Neural cell (in vitro differentiated cells): ENCODE measurements at regions not wholly inside any gene's neighbourhood (a gene's known extent, or its start where the extent isn't known, plus 50 kb on each side); places are given as distances from the start of the nearest gene placed in this dataset.

Source experiments
- H2AFZ ChIP-seq: fragments of 200-600, 300-800 bp; sonication (generic), shearing (Covaris generic); 2 replicates; pipeline ENCODE4 v1.6.0; 2014; ENCODE audit warnings: low read depth, mild to moderate bottlenecking, antibody characterized with exemption, low read length, moderate library complexity
- H3F3A ChIP-seq: fragments of 200-600 bp; shearing (Covaris generic); 2 replicates; pipeline ENCODE4 v1.6.1; 2016; ENCODE audit warnings: mild to moderate bottlenecking, moderate library complexity, mixed read lengths, antibody characterized with exemption, low read length; ENCODE audit not compliant: insufficient read depth, poor library complexity, severe bottlenecking
- H3K27ac ChIP-seq: fragments of 200-600, 300-800 bp; sonication (generic), shearing (Covaris generic); 2 replicates; pipeline ENCODE4 v1.5.1; 2014; ENCODE audit warnings: mild to moderate bottlenecking, low read length, moderate library complexity
- H3K27me3 ChIP-seq: fragments of 300-800, 200-600 bp; sonication (generic), shearing (Covaris generic); 2 replicates; pipeline ENCODE4 v1.6.0; 2014; ENCODE audit warnings: mild to moderate bottlenecking, low read depth, low read length, moderate library complexity; ENCODE audit not compliant: insufficient read depth
- H3K36me3 ChIP-seq: fragments of 300-800, 200-600 bp; sonication (generic), shearing (Covaris generic); 2 replicates; pipeline ENCODE4 v1.5.1; 2014; ENCODE audit warnings: mild to moderate bottlenecking, antibody characterized with exemption, low read length, moderate library complexity; ENCODE audit not compliant: insufficient read depth
- H3K4me2 ChIP-seq: fragments of 300-800, 200-600 bp; sonication (generic), shearing (Covaris generic); 2 replicates; pipeline ENCODE4 v1.6.0; 2014; ENCODE audit warnings: mild to moderate bottlenecking, low read length
- H3K4me3 ChIP-seq: fragments of 300-800, 200-600 bp; sonication (generic), shearing (Covaris generic); 2 replicates; pipeline ENCODE4 v1.5.1; 2014; ENCODE audit warnings: mild to moderate bottlenecking, low read length, moderate library complexity
- H3K79me2 ChIP-seq: fragments of 200-600 bp; shearing (Covaris generic); replicated peaks from 2 replicates; pipeline ENCODE4 v1.6.0; 2014; ENCODE audit warnings: mild to moderate bottlenecking, low read length, moderate library complexity; ENCODE audit not compliant: insufficient read depth
- H3K9ac ChIP-seq: fragments of 300-800, 200-600 bp; sonication (generic), shearing (Covaris generic); 2 replicates; pipeline ENCODE4 v1.6.1; 2016; ENCODE audit warnings: mild to moderate bottlenecking, low read length, mixed read lengths
- H3K9me2 ChIP-seq: fragments of 200-600 bp; shearing (Covaris generic); 2 replicates; pipeline ENCODE4 v1.6.1; 2016; ENCODE audit warnings: mild to moderate bottlenecking, low read length, mixed read lengths; ENCODE audit not compliant: insufficient read depth
- H3K9me3 ChIP-seq: fragments of 200-600, 300-800 bp; sonication (generic), shearing (Covaris generic); 2 replicates; pipeline ENCODE4 v1.6.1; 2016; ENCODE audit warnings: mild to moderate bottlenecking, mixed run types, low read length, moderate library complexity, mixed read lengths
- H4K20me1 ChIP-seq: fragments of 200-600 bp; shearing (Covaris generic); 2 replicates; pipeline ENCODE4 v1.6.1; 2016; ENCODE audit warnings: mild to moderate bottlenecking, mixed run types; ENCODE audit not compliant: insufficient read depth
- CTCF ChIP-seq: fragments of 450-650 bp; IDR thresholded peaks from 2 replicates; pipeline ENCODE4 v1.5.1; 2014; ENCODE audit warnings: antibody characterized with exemption, mild to moderate bottlenecking, moderate library complexity; ENCODE audit not compliant: poor library complexity, severe bottlenecking
- EP300 ChIP-seq: fragments of 450-650 bp; conservative IDR thresholded peaks from 2 replicates; pipeline ENCODE4 v1.6.1; 2014; ENCODE audit warnings: antibody characterized with exemption, mild to moderate bottlenecking, moderate library complexity; ENCODE audit not compliant: poor library complexity, severe bottlenecking
- EZH2 ChIP-seq: fragments of 200-600, 300-800 bp; shearing (Covaris generic), sonication (generic); IDR thresholded peaks from 2 replicates; pipeline ENCODE4 v1.6.1; 2014; ENCODE audit warnings: antibody characterized with exemption, low read length, borderline replicate concordance, mild to moderate bottlenecking; ENCODE audit not compliant: insufficient read depth, poor library complexity, severe bottlenecking
- MXI1 ChIP-seq: fragments of 450-650 bp; conservative IDR thresholded peaks from 2 replicates; pipeline ENCODE4 v1.6.1; 2014; ENCODE audit warnings: antibody characterized with exemption, mild to moderate bottlenecking; ENCODE audit not compliant: poor library complexity, severe bottlenecking
- POLR2AphosphoS5 ChIP-seq: IDR thresholded peaks from 2 replicates; pipeline ENCODE4 v1.6.1; 2012
- RAD21 ChIP-seq: fragments of 450-650 bp; conservative IDR thresholded peaks from 2 replicates; pipeline ENCODE4 v1.6.1; 2014; ENCODE audit warnings: antibody characterized with exemption, mild to moderate bottlenecking, moderate library complexity
- REST ChIP-seq: IDR thresholded peaks from 2 replicates; pipeline ENCODE4 v1.6.1; 2012; ENCODE audit warnings: borderline replicate concordance
- SMC3 ChIP-seq: fragments of 450-650 bp; conservative IDR thresholded peaks from 2 replicates; pipeline ENCODE4 v1.6.1; 2014; ENCODE audit warnings: antibody characterized with exemption, mild to moderate bottlenecking, moderate library complexity; ENCODE audit not compliant: poor library complexity
- TAF1 ChIP-seq: IDR thresholded peaks from 2 replicates; pipeline ENCODE4 v1.6.1; 2012; ENCODE audit warnings: low read depth

GRCh38 chr11:23948851-23949250 is 548.0 kb upstream of the LUZP2 start:
- Histone ChIP-seq H3K9me2 (no peaks in the 10 kb centered on the region), H3K4me3 (no peak overlapping the region), H4K20me1 (no peaks in the 10 kb centered on the region), H3K9ac (no peak overlapping the region), H3K27ac (no peak overlapping the region), H2AFZ (no peak overlapping the region), H3K79me2 (no peaks in the 10 kb centered on the region), H3K36me3 (no peaks in the 10 kb centered on the region), H3K27me3 (no peaks in the 10 kb centered on the region), H3K4me2 (no peak overlapping the region), H3K9me3 (no peaks in the 10 kb centered on the region), H3F3A (no peaks in the 10 kb centered on the region)
- TF ChIP-seq REST, result no peak
- no peak for TF ChIP-seq SMC3
- TF ChIP-seq TAF1, result no peak
- TF ChIP-seq POLR2AphosphoS5, result no peak
- TF ChIP-seq MXI1, result no peak
- TF ChIP-seq EP300, result no peak
- no peak for TF ChIP-seq RAD21
- TF ChIP-seq EZH2, result no peak
- TF ChIP-seq CTCF, result no peak

- H3K4me2 ChIP-seq, result no peak overlapping the region
Measured at GRCh38 chr11:23953951-23954710, 542.7 kb upstream of the LUZP2 start.

More at GRCh38 chr11:23953951-23954710, 542.7 kb upstream of the LUZP2 start:
- Histone ChIP-seq H2AFZ (no peak overlapping the region), H3K36me3 (no peaks in the 10 kb centered on the region), H3F3A (no peaks in the 10 kb centered on the region), H3K4me3 (no peak overlapping the region), H3K27ac (no peak overlapping the region), H4K20me1 (no peaks in the 10 kb centered on the region), H3K79me2 (no peaks in the 10 kb centered on the region), H3K9ac (no peak overlapping the region), H3K27me3 (no peaks in the 10 kb centered on the region), H3K9me2 (no peaks in the 10 kb centered on the region), H3K9me3 (no peaks in the 10 kb centered on the region)
- no peak for TF ChIP-seq RAD21
- no peak for TF ChIP-seq SMC3
- no peak for TF ChIP-seq TAF1
- no peak for TF ChIP-seq EP300
- no peak for TF ChIP-seq MXI1
- TF ChIP-seq REST, result no peak
